Lower lobe of right lung (tissue), 2 donors: ENCODE measurements at regions not wholly inside any gene's neighbourhood (a gene's known extent, or its start where the extent isn't known, plus 50 kb on each side); places are given as distances from the start of the nearest gene placed in this dataset.

Source experiments
- ATAC-seq, 2 donors: fragments of 200-7000 bp; cut with Tn5 transposase; one replicate each; pipeline ENCODE4 v1.9.1; 2020 to 2022; ENCODE audit warnings: mild to moderate bottlenecking in 2 of 2, moderate library complexity in 2 of 2
- DNase-seq: peaks from one replicate; pipeline ENCODE4 v3.0.0-alpha.2; 2020
- H3K27ac ChIP-seq: fragments of 200-600 bp; one replicate; pipeline ENCODE4 v1.8.0; 2022
- H3K27me3 ChIP-seq: fragments of 200-600 bp; one replicate; pipeline ENCODE4 v1.8.0; 2022; ENCODE audit warnings: low read depth
- H3K36me3 ChIP-seq: fragments of 200-600 bp; one replicate; pipeline ENCODE4 v1.8.0; 2022; ENCODE audit warnings: mild to moderate bottlenecking
- H3K4me1 ChIP-seq: fragments of 200-600 bp; one replicate; pipeline ENCODE4 v1.8.0; 2022
- H3K4me3 ChIP-seq: fragments of 200-600 bp; one replicate; pipeline ENCODE4 v1.8.0; 2022; ENCODE audit warnings: mild to moderate bottlenecking
- H3K9me3 ChIP-seq: fragments of 200-600 bp; one replicate; pipeline ENCODE4 v1.8.0; 2022
- intact Hi-C: fragments of 100-400 bp; cut with DNase I; formaldehyde crosslinking; loops from one replicate; pipeline ENCODE4 v1.11.0; 2022
- TF ChIP-seq, protein P1 (sequence below): fragments of 200-600 bp; IDR thresholded peaks from one replicate; pipeline ENCODE4 v1.8.0; 2022; ENCODE audit warnings: antibody characterized with exemption, mild to moderate bottlenecking
- donor health status: DM: no; HTN: yes; CAD: no; lungs with severe emphysema.

DNA sequence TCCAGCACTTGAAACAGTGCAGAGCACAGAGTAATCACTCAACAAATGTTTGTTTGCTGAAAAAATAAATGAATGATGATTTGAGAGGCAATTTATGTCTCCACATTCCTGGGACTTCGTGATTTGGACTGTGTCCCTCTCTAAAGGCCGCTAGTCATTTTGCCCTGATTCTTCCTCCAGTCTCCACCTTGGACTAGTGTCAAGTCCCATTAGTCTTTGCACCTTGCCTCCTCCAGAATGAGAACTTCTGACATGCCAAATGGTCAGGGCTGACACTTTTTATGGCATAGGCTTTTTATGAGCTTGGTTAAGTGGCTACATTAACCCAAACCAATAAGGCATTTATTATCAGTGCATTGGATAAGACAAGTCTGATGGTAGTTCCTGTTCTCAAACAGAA lies 65.1 kb upstream of the POF1B start:
- intact Hi-C loops: no loop called here
- H3K9me3 ChIP-seq: no peaks in the 10 kb centered on the region
- no peak for ATAC-seq
- DNase-seq: no peak
- no peaks in the 10 kb centered on the region for H3K27me3 ChIP-seq
- no peak overlapping the region for H3K27ac ChIP-seq
- no peaks in the 10 kb centered on the region for H3K4me1 ChIP-seq
- H3K36me3 ChIP-seq: no peaks in the 10 kb centered on the region
- H3K4me3 ChIP-seq: no peak overlapping the region
- TF ChIP-seq, protein P1, sequence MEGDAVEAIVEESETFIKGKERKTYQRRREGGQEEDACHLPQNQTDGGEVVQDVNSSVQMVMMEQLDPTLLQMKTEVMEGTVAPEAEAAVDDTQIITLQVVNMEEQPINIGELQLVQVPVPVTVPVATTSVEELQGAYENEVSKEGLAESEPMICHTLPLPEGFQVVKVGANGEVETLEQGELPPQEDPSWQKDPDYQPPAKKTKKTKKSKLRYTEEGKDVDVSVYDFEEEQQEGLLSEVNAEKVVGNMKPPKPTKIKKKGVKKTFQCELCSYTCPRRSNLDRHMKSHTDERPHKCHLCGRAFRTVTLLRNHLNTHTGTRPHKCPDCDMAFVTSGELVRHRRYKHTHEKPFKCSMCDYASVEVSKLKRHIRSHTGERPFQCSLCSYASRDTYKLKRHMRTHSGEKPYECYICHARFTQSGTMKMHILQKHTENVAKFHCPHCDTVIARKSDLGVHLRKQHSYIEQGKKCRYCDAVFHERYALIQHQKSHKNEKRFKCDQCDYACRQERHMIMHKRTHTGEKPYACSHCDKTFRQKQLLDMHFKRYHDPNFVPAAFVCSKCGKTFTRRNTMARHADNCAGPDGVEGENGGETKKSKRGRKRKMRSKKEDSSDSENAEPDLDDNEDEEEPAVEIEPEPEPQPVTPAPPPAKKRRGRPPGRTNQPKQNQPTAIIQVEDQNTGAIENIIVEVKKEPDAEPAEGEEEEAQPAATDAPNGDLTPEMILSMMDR: no peak
